KMS-11 (cell line): ENCODE measurements at regions not wholly inside any gene's neighbourhood (a gene's known extent, or its start where the extent isn't known, plus 50 kb on each side); places are given as distances from the start of the nearest gene placed in this dataset.
A peak's percentile ranks its signal among the peaks of the same experiment; 100 is the strongest.
"Not testable (repeated sequence)": the region's sequence is repeated elsewhere in the genome, so short reads cannot be mapped to it uniquely, and the experiment has no call there.

Source experiments
- H2AFZ ChIP-seq: fragments of 200-600 bp; sonication (generic); 2 replicates; pipeline ENCODE4 v1.6.1; 2016; ENCODE audit warnings: antibody characterized with exemption, mixed run types, low read depth
- H3K27ac ChIP-seq: fragments of 200-600 bp; sonication (generic); 2 replicates; pipeline ENCODE4 v1.6.1; 2016; ENCODE audit warnings: mild to moderate bottlenecking, mixed run types
- H3K27me3 ChIP-seq: fragments of 200-600 bp; sonication (generic); 2 replicates; pipeline ENCODE4 v1.6.1; 2017; ENCODE audit warnings: mild to moderate bottlenecking, low read depth, mixed run types, moderate library complexity; ENCODE audit not compliant: insufficient read depth
- H3K36me3 ChIP-seq: fragments of 200-600 bp; sonication (generic); 2 replicates; pipeline ENCODE4 v1.6.1; 2017; ENCODE audit warnings: mild to moderate bottlenecking, mixed run types; ENCODE audit not compliant: insufficient read depth
- H3K4me1 ChIP-seq: fragments of 200-600 bp; sonication (generic); 2 replicates; pipeline ENCODE4 v1.6.1; 2016; ENCODE audit warnings: mild to moderate bottlenecking, low read depth, mixed run types; ENCODE audit not compliant: poor library complexity, severe bottlenecking
- H3K4me2 ChIP-seq: fragments of 200-600 bp; sonication (generic); 2 replicates; pipeline ENCODE4 v1.7.0; 2016; ENCODE audit warnings: mild to moderate bottlenecking, mixed run types
- H3K4me3 ChIP-seq: fragments of 200-600 bp; sonication (generic); IDR thresholded peaks from 2 replicates; pipeline ENCODE4 v1.6.1; 2017; ENCODE audit warnings: low read depth, low read length, mixed read lengths; ENCODE audit not compliant: insufficient read depth
- H3K79me2 ChIP-seq: fragments of 200-600 bp; sonication (generic); 2 replicates; pipeline ENCODE4 v1.6.1; 2016; ENCODE audit warnings: low read depth, mixed run types; ENCODE audit not compliant: insufficient read depth
- H3K9ac ChIP-seq: fragments of 200-600 bp; sonication (generic); 2 replicates; pipeline ENCODE4 v1.6.1; 2016; ENCODE audit warnings: mild to moderate bottlenecking, mixed run types
- H4K20me1 ChIP-seq: fragments of 200-600 bp; sonication (generic); 2 replicates; pipeline ENCODE4 v1.6.1; 2016; ENCODE audit warnings: mild to moderate bottlenecking, mixed run types; ENCODE audit not compliant: insufficient read depth
- CTCF ChIP-seq: fragments of 200-600 bp; sonication (generic); conservative IDR thresholded peaks from 2 replicates; pipeline ENCODE4 v1.6.1; 2017; ENCODE audit warnings: low read depth, mild to moderate bottlenecking, antibody characterized with exemption, low read length, moderate library complexity, mixed read lengths

- no peaks in the 10 kb centered on the region for H3K79me2 ChIP-seq
- no peaks in the 10 kb centered on the region for H3K27me3 ChIP-seq
- no peak overlapping the region for H3K9ac ChIP-seq
- H3K27ac ChIP-seq = peak overlapping the region; percentile 7; the same call in 1 of the 2 replicates
- H3K4me3 ChIP-seq = no peak overlapping the region
- TF ChIP-seq CTCF = no peak
- H2AFZ ChIP-seq = no peak overlapping the region; the same call in 1 of the 2 replicates
- H4K20me1 ChIP-seq = no peaks in the 10 kb centered on the region
- no peaks in the 10 kb centered on the region for H3K36me3 ChIP-seq
- H3K4me2 ChIP-seq = peak overlapping the region; percentile 26; the same call in 1 of the 2 replicates
- H3K4me1 ChIP-seq = peaks cover 26% of the 10 kb centered on the region
Observed at GRCh38 chr1:87410776-87411480, 82.2 kb downstream of the LMO4 start.

GRCh38 chr1:87413846-87414245 is 85.2 kb downstream of the LMO4 start:
- not testable (repeated sequence) for H3K4me3 ChIP-seq, H3K4me2 ChIP-seq, H2AFZ ChIP-seq, H3K27me3 ChIP-seq, H4K20me1 ChIP-seq, H3K27ac ChIP-seq, H3K36me3 ChIP-seq, H3K79me2 ChIP-seq, H3K9ac ChIP-seq
- H3K4me1 ChIP-seq = peaks cover 26% of the 10 kb centered on the region

GRCh38 chr1:87418048-87418447 is 89.4 kb downstream of the LMO4 start:
- Histone ChIP-seq H3K79me2 (no peaks in the 10 kb centered on the region), H3K4me3 (no peak overlapping the region), H3K36me3 (no peaks in the 10 kb centered on the region), H3K4me2 (no peak overlapping the region), H4K20me1 (no peaks in the 10 kb centered on the region), H2AFZ (no peak overlapping the region), H3K9ac (no peak overlapping the region), H3K4me1 (no peaks in the 10 kb centered on the region), H3K27ac (no peak overlapping the region), H3K27me3 (no peaks in the 10 kb centered on the region)
- no peak for TF ChIP-seq CTCF

- Histone ChIP-seq H3K4me1 (no peaks in the 10 kb centered on the region), H2AFZ (no peak overlapping the region), H4K20me1 (no peaks in the 10 kb centered on the region), H3K4me3 (no peak overlapping the region), H3K79me2 (no peaks in the 10 kb centered on the region), H3K27me3 (no peaks in the 10 kb centered on the region), H3K9ac (no peak overlapping the region), H3K27ac (no peak overlapping the region), H3K4me2 (no peak overlapping the region), H3K36me3 (no peaks in the 10 kb centered on the region)
- TF ChIP-seq CTCF = no peak
Observed at GRCh38 chr1:87421809-87422208, 93.1 kb downstream of the LMO4 start.

- Histone ChIP-seq H2AFZ (no peak overlapping the region), H3K79me2 (no peaks in the 10 kb centered on the region), H3K27ac (no peak overlapping the region), H4K20me1 (no peaks in the 10 kb centered on the region), H3K4me1 (no peaks in the 10 kb centered on the region), H3K9ac (no peak overlapping the region), H3K4me2 (no peak overlapping the region), H3K4me3 (no peak overlapping the region), H3K27me3 (no peaks in the 10 kb centered on the region), H3K36me3 (no peaks in the 10 kb centered on the region)
- no peak for TF ChIP-seq CTCF
Observed at GRCh38 chr1:87424541-87424940, 95.9 kb downstream of the LMO4 start.
